GM21515 (cell line): ENCODE measurements at regions not wholly inside any gene's neighbourhood (a gene's known extent, or its start where the extent isn't known, plus 50 kb on each side); places are given as distances from the start of the nearest gene placed in this dataset.

Source experiments
- ATAC-seq: cut with Tn5 transposase; IDR thresholded peaks from one replicate; pipeline ENCODE4 v1.9.1; 2021; ENCODE audit not compliant: unreplicated experiment

GRCh38 chr4:123308667-123309066 is 87.9 kb upstream of the SPRY1 start:
- ATAC-seq: no peak

GRCh38 chr4:123312116-123312515 is 84.5 kb upstream of the SPRY1 start:
- ATAC-seq: no peak

GRCh38 chr4:123312951-123313592 is 83.5 kb upstream of the SPRY1 start:
- no peak for ATAC-seq

- no peak for ATAC-seq
These were observed 81.0 kb upstream of the SPRY1 start for GRCh38 chr4:123315617-123316016.

GRCh38 chr4:123317211-123317610 is 79.4 kb upstream of the SPRY1 start:
- no peak for ATAC-seq

- ATAC-seq: no peak
These were observed 77.0 kb upstream of the SPRY1 start for GRCh38 chr4:123319639-123320038.

- ATAC-seq: no peak
These were observed 72.6 kb upstream of the SPRY1 start for GRCh38 chr4:123323998-123324397.

GRCh38 chr4:123325241-123325681 is 71.3 kb upstream of the SPRY1 start:
- ATAC-seq: peak; percentile 99

- no peak for ATAC-seq
These were observed 69.2 kb upstream of the SPRY1 start for GRCh38 chr4:123327346-123327745.

GRCh38 chr4:123327846-123328429 is 68.7 kb upstream of the SPRY1 start:
- no peak for ATAC-seq

GRCh38 chr4:123338715-123339114 is 57.9 kb upstream of the SPRY1 start:
- ATAC-seq: no peak

- no peak for ATAC-seq
These were observed 56.9 kb upstream of the SPRY1 start for GRCh38 chr4:123339507-123340380.

- no peak for ATAC-seq
These were observed 56.3 kb upstream of the SPRY1 start for GRCh38 chr4:123340381-123340701.

- ATAC-seq: no peak
These were observed 54.1 kb upstream of the SPRY1 start for GRCh38 chr4:123342498-123342897.

GRCh38 chr4:123343400-123344041 is 53.1 kb upstream of the SPRY1 start:
- no peak for ATAC-seq

GRCh38 chr4:123345137-123345934 is 51.3 kb upstream of the SPRY1 start:
- no peak for ATAC-seq

GRCh38 chr4:123345935-123346300 is 50.7 kb upstream of the SPRY1 start:
- ATAC-seq: no peak

GRCh38 chr4:123346330-123346940 is 50.2 kb upstream of the SPRY1 start:
- ATAC-seq: no peak
